ENCODE measurements at regions not wholly inside any gene's neighbourhood (a gene's known extent, or its start where the extent isn't known, plus 50 kb on each side); places are given as distances from the start of the nearest gene placed in this dataset.

DNA sequence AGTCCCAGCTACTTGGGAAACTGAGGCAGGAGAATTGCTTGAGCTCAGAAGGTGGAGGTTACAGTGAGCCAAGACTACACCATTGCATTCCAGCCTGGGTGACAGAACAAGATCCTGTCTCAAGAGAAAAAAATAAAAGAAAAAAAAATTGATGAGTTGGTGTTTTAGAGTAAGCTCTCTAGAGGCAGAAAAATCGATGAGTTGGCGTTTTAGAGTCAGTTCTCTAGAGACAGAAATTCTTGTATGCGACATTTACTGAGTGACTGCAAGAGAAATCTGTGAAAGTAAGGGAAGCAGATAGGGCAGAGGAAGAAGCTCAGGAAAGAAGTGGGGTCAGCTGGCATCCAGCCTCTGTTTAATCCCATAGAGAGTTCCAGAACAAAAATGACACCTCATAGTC lies 298.7 kb upstream of the ARRDC4 start:
- no peak for DNase-seq

GRCh38 chr15:97672586-97672985 lies 287.9 kb upstream of the ARRDC4 start:
- DNase-seq: no peak

- DNase-seq: no peak
Observed at GRCh38 chr15:97678656-97679055, 281.8 kb upstream of the ARRDC4 start.

GRCh38 chr15:97679106-97679688 lies 281.3 kb upstream of the ARRDC4 start:
- no peak for DNase-seq

- no peak for DNase-seq
Observed at GRCh38 chr15:97680606-97681220, 279.8 kb upstream of the ARRDC4 start.

DNA sequence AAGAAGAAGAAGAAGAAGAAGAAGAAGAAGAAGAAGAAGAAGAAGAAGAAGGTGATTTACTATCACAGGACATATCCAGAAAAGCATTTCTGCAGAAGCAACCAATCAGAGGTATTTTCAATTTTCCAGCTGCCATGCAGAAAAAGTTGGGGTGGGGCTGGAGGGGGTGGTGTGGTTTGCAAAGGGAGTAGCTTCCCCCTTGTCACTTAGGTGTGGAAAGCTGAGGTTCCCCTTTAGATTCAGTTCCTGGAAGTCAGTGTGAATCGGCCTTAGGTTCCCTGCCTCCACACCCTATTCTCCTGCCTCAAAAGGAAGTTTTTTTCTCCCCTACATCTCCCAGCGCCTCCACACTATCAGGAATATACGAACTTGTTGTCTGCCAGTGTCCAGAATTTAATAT lies 276.7 kb upstream of the ARRDC4 start:
- no peak for DNase-seq

DNA sequence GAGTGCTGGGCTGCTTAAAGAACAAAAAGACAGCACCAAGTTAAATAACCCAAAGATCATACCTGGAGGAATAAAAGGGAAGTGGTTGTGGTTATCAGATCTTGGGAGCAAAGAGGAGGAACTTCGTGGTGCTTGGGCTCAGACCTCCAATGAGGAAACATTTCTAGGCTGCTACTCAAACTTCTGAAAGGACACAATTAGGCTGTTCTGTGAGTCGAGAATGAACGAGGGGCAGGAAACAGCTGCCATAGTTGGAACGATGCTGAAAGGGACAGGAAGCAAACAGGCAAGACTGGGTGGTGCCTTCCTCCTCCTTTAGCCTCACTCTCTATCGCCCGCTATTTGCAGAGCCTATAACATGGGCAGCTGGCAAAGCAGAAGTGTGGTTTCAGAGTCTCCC lies 276.3 kb upstream of the ARRDC4 start:
- no peak for DNase-seq

- DNase-seq: no peak
Observed at GRCh38 chr15:97686324-97686723, 274.2 kb upstream of the ARRDC4 start.

DNA sequence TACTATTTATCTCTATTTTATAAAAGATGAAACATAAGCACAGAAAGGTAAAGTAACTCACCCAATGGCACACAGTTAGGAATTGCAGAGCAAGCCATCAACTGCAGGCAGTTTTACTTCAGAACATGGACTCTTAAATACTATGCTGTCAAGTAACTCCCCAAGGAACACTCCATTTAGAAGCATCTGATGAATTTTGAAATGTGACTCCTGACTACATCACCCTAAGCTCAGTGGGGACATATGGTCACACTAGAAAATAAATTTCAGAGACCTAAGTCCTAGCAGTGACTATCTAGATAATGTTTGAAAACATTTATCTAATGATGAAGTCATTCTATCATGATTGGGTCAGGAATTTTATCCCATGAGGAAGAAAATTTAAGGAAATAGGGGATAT lies 272.8 kb upstream of the ARRDC4 start:
- no peak for DNase-seq

DNA sequence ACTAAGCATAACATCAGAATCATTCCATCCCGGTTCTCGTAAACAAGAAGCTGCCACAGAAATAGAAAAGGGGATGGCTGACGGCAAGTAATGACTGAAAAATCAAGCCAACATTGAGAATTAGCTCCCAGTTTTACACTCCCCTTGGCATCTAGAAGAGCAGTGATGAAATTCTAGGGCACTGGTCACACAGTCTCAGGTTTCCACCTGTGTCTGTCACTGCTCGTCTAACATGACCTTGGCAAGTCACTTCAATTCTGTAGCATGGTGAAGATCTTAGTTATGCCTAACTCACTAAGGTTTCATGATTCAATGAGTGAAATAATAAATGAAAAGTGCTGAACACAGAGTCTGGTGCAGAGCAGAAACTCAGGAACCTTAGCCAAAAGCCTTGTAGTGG lies 272.3 kb upstream of the ARRDC4 start:
- DNase-seq: no peak

DNA sequence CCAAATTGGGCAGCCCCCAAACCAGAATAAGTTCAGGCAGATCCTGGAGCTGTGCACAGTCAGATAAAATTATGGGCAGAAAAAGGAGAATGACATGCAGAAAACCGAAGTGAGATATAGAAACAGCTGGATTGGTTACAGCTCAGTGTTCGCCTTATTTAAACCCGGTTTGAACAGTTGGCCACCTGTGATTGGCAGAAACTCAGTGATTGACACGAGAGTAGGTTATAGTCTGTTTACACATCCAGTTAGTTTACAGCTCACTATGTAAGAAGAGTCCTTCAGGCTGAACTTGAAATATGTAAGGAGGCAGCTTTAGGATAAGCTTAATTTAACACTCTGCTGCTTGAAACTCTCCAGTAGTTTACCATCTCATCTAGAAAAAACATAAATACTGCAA lies 271.6 kb upstream of the ARRDC4 start:
- no peak for DNase-seq

- DNase-seq: no peak
Observed at GRCh38 chr15:97691078-97691477, 269.4 kb upstream of the ARRDC4 start.

GRCh38 chr15:97691799-97692198 lies 268.7 kb upstream of the ARRDC4 start:
- no peak for DNase-seq

- no peak for DNase-seq
Observed at GRCh38 chr15:97692301-97693015, 268.0 kb upstream of the ARRDC4 start.

DNA sequence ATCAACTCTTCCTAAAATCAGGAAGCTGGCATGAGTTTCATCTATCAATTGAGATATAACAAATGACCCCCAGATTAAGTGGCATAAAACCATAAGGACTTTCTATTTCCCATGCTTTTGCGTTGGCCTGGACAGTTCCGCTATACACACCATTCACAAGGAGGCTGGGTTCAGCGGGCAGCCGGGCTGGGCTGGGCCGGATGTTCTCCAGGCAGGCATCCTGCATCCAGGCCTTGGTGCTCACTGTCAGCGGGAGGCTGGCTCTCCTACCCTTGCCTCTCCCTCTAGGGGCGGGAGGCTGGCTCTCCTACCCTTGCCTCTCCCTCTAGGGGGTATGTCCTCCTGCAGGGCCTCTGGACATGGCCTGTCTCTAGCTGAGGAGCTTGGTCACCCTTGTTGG lies 266.0 kb upstream of the ARRDC4 start:
- DNase-seq: no peak

DNA sequence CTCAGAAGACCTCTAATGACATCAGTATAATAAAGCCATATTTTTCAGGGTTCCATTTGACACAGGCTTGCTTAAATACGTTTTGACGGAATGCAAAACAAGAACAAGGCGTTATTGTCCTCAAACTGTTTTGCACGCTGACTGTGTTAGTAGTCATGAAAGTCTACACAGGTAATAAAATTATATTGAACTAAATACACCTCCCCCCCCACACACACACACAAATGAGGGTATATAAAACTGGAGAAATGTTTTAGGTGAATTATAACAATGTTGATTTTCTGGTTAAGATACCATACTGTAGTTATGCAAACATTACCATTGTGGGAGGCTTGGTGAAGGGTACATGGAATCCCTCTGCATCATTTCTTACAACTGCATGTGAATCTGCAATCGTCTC lies 257.1 kb upstream of the ARRDC4 start:
- no peak for DNase-seq

DNA sequence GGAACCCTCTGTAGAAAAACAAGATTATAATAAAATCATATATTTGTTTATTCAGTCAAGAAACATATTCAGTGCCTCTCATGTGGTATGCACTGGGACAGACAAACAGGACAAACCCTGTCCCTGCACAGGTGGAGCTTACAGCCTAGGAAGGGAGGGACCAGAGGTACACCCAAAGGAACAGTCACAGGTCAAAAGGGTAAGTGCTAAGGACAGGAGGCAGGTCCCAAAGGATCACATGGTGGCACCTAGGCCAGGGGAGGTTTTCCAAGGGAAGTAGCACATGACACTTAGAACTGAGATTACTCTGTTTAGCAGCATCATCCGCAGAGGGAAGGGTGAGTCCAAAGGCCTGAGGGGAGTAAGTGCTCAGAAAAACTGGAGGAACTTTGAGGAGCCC lies 254.4 kb upstream of the ARRDC4 start:
- DNase-seq: no peak

GRCh38 chr15:97708252-97708651 lies 252.3 kb upstream of the ARRDC4 start:
- no peak for DNase-seq

- DNase-seq: no peak
Observed at GRCh38 chr15:97712530-97712929, 248.0 kb upstream of the ARRDC4 start.

DNA sequence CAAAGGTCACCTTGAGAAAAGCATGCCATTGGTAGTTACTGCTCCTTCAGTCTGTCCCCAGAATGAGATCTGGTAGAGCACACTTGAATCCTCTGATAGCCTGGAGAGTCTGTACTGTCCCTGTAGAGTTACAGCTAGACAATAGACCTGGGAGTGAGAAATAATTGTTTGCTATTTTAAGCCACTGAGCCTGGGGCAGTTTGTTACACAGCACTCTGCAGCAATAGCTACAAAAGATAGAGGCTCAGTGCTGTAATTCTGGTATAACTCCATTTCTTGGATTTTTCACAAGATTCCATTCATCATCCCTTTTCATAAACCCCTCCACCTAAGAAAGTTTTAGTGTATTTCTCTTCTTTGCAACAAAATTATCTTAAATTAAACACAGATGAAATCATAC lies 242.7 kb upstream of the ARRDC4 start:
- DNase-seq: no peak

DNA sequence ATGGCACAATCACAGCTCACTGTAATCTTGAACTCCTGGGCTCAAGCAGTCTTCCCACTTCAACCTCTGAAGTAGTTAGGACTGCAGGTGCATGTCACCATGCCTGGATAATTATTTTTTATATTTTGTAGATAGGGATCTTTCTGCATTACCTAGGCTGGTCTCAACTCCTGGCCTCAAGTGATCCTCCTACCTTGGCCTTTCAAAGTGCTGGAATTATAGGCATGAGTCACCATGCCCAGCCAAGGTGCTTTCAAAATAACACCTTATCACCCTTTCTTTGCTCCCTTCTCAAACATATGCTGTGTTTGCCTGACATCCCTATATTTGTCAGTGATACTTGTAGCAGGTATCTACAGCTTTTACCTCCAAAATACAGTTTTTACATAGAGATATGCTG lies 242.0 kb upstream of the ARRDC4 start:
- DNase-seq: no peak

- DNase-seq: no peak
Observed at GRCh38 chr15:97728791-97729190, 231.7 kb upstream of the ARRDC4 start.

DNA sequence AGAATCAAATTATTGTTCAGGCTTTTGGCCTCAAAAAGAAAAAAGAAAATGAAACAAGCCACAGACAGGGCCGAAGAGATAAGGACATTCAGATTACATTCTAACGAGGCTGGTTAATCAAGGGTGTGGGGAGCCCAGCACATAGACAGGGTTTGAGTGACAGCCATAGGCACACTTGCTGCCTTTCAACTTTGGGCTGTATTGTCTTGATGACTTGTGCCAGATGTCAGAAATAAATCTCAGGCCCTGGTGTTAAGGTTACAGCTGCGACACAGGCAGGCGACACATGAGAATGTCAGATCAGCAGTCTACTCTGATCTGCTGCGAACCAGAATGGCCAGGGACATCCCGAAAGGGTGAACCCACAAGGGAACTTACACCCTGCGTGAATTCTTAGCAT lies 231.2 kb upstream of the ARRDC4 start:
- DNase-seq: no peak

GRCh38 chr15:97730315-97730714 lies 230.2 kb upstream of the ARRDC4 start:
- no peak for DNase-seq

GRCh38 chr15:97731859-97732258 lies 228.6 kb upstream of the ARRDC4 start:
- DNase-seq: no peak
